ENCODE measurements at regions not wholly inside any gene's neighbourhood (a gene's known extent, or its start where the extent isn't known, plus 50 kb on each side); places are given as distances from the start of the nearest gene placed in this dataset.

- DNase-seq: no peak
- H4K20me1 ChIP-seq (ENCODE audit: insufficient read depth): no peaks in the 10 kb centered on the region
- no peaks in the 10 kb centered on the region for H3K9me2 ChIP-seq
- H3K27me3 ChIP-seq (ENCODE audit: insufficient read depth): no peaks in the 10 kb centered on the region
- no peak overlapping the region for H3K9ac ChIP-seq
- no peak overlapping the region for H2AFZ ChIP-seq (ENCODE audit: low read depth)
- H3K4me1 ChIP-seq (ENCODE audit: control insufficient read depth in 1 of 2, insufficient read depth in 2 of 2, low read depth in 1 of 2, low read length in 1 of 2): no peaks in the 10 kb centered on the region
- ChIA-PET POLR2A (no interaction called here), CTCF (interaction anchor here (1.1 kb wide), 1 partner anchor 10 kb away, joined by 3 read pairs; no protein-coding TSS in a partner anchor)
- no peaks in the 10 kb centered on the region for H3K36me3 ChIP-seq (replicated peaks in 1 of 2; ENCODE audit: control insufficient read depth in 1 of 2, insufficient read depth in 2 of 2, low read length in 1 of 2)
- no peak overlapping the region for H3K4me2 ChIP-seq
- no peaks in the 10 kb centered on the region for H3F3A ChIP-seq (replicated peaks; ENCODE audit: insufficient read depth)
- no peak overlapping the region for H3K27ac ChIP-seq (ENCODE audit: low read depth in 2 of 2, low read length in 1 of 2)
- no peak overlapping the region for H3K4me3 ChIP-seq (ENCODE audit: low read depth in 2 of 2, low read length in 1 of 2)
- TF ChIP-seq TEAD4 (IDR thresholded peaks at IDR 0.05; ENCODE audit: borderline replicate concordance, insufficient read depth): no peak
- no peak for TF ChIP-seq RXRA (IDR thresholded peaks at IDR 0.05; ENCODE audit: borderline replicate concordance, low read depth)
- TF ChIP-seq SMC3 (IDR thresholded peaks at IDR 0.05; ENCODE audit: low read depth, low read length): no peak
- no peak for TF ChIP-seq NRF1 (IDR thresholded peaks at IDR 0.05; ENCODE audit: low read depth, low read length)
- TF ChIP-seq NFIC (IDR thresholded peaks at IDR 0.05; ENCODE audit: borderline replicate concordance): no peak
- no peaks in the 10 kb centered on the region for H3K9me3 ChIP-seq
- WGBS (ENCODE audit: low lambda C conversion rate): 65% methylated on average over 2 of the region's 2 CpGs
- no peaks in the 10 kb centered on the region for H3K79me2 ChIP-seq (ENCODE audit: insufficient read depth)
These were observed 75.1 kb upstream of the PRKG1 start for GRCh38 chr10:50999163-50999562.

DNA sequence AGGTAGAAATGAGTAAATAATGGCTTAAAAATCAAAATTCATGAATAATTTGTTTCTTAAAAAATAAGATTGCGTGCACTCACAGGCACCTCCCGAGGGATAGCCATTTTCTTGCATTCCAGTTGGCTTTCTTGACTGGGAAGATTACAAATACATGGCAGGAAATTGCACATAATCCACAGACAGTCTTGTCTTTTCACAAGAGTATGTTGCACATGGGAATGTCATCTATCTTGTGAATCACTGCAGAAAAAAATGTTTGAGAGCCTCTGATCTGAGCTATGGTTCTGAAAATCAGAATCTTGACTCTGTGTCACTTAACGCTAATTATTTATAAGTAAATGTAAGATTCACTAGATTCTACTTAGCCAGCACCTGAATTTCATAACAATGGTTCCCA, 74.1 kb upstream of the PRKG1 start:
- CTCF ChIA-PET: interaction anchor here (0.7 to 1.3 kb wide), 2 partner anchors 9 to 1051 kb away, joined by 3 to 4 read pairs; no protein-coding TSS in a partner anchor
- no peak overlapping the region for H3K4me3 ChIP-seq (ENCODE audit: low read depth in 2 of 2, low read length in 1 of 2)
- H3K9ac ChIP-seq: no peak overlapping the region
- TF ChIP-seq CHD2 (IDR thresholded peaks at IDR 0.05; ENCODE audit: low read length, partially characterized antibody) (no peak), YY1 (IDR thresholded peaks at IDR 0.05; ENCODE audit: low read depth) (no peak), JUND (IDR thresholded peaks at IDR 0.05) (no peak), RCOR1 (IDR thresholded peaks at IDR 0.05; ENCODE audit: low read length) (no peak), GATA2 (CRISPR knock-in tag; IDR thresholded peaks at IDR 0.05) (no peak), FOXM1 (IDR thresholded peaks at IDR 0.05; ENCODE audit: low read depth) (no peak), MEF2A (IDR thresholded peaks at IDR 0.05; ENCODE audit: borderline replicate concordance, low read depth) (no peak), SIN3A (IDR thresholded peaks at IDR 0.05; ENCODE audit: borderline replicate concordance, low read depth, low read length) (no peak), FOSL2 (IDR thresholded peaks at IDR 0.05; ENCODE audit: borderline replicate concordance, low read depth) (no peak)
- TF ChIP-seq, protein P1, sequence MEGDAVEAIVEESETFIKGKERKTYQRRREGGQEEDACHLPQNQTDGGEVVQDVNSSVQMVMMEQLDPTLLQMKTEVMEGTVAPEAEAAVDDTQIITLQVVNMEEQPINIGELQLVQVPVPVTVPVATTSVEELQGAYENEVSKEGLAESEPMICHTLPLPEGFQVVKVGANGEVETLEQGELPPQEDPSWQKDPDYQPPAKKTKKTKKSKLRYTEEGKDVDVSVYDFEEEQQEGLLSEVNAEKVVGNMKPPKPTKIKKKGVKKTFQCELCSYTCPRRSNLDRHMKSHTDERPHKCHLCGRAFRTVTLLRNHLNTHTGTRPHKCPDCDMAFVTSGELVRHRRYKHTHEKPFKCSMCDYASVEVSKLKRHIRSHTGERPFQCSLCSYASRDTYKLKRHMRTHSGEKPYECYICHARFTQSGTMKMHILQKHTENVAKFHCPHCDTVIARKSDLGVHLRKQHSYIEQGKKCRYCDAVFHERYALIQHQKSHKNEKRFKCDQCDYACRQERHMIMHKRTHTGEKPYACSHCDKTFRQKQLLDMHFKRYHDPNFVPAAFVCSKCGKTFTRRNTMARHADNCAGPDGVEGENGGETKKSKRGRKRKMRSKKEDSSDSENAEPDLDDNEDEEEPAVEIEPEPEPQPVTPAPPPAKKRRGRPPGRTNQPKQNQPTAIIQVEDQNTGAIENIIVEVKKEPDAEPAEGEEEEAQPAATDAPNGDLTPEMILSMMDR (IDR thresholded peaks at IDR 0.05): no peak
- TF ChIP-seq, protein P2, sequence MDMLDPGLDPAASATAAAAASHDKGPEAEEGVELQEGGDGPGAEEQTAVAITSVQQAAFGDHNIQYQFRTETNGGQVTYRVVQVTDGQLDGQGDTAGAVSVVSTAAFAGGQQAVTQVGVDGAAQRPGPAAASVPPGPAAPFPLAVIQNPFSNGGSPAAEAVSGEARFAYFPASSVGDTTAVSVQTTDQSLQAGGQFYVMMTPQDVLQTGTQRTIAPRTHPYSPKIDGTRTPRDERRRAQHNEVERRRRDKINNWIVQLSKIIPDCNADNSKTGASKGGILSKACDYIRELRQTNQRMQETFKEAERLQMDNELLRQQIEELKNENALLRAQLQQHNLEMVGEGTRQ (IDR thresholded peaks at IDR 0.05; ENCODE audit: borderline replicate concordance, low read depth, low read length): no peak
- H3K4me1 ChIP-seq (ENCODE audit: control insufficient read depth in 1 of 2, insufficient read depth in 2 of 2, low read depth in 1 of 2, low read length in 1 of 2): no peaks in the 10 kb centered on the region
- H3K79me2 ChIP-seq (ENCODE audit: insufficient read depth): no peaks in the 10 kb centered on the region
- 0 out of 4 replicates have a peak overlapping the region, but pooled peaks of 1 of the 2 experiments have one; percentile 8 for H3K27ac ChIP-seq (ENCODE audit: low read depth in 2 of 2, low read length in 1 of 2)
- H2AFZ ChIP-seq (ENCODE audit: low read depth): no peak overlapping the region
- H3K36me3 ChIP-seq (replicated peaks in 1 of 2; ENCODE audit: control insufficient read depth in 1 of 2, insufficient read depth in 2 of 2, low read length in 1 of 2): no peaks in the 10 kb centered on the region
- H3K9me3 ChIP-seq: no peaks in the 10 kb centered on the region
- POLR2A ChIA-PET: no interaction called here
- H3K27me3 ChIP-seq (ENCODE audit: insufficient read depth): no peaks in the 10 kb centered on the region
- H4K20me1 ChIP-seq (ENCODE audit: insufficient read depth): no peaks in the 10 kb centered on the region
- 67% methylated on average over 3 of the region's 3 CpGs for WGBS (ENCODE audit: low lambda C conversion rate)
- DNase-seq: no peak
- no peak overlapping the region for H3K4me2 ChIP-seq
- no peaks in the 10 kb centered on the region for H3K9me2 ChIP-seq
- H3F3A ChIP-seq (replicated peaks; ENCODE audit: insufficient read depth): no peaks in the 10 kb centered on the region

Data from SK-N-SH (cell line).